Ishikawa (cell line): ENCODE measurements at regions not wholly inside any gene's neighbourhood (a gene's known extent, or its start where the extent isn't known, plus 50 kb on each side); places are given as distances from the start of the nearest gene placed in this dataset.
A peak's percentile ranks its signal among the peaks of the same experiment; 100 is the strongest.

Experiments
- CEBPB ChIP-seq: IDR thresholded peaks from 2 replicates; pipeline ENCODE4 v1.6.1; 2012
- CREB1 ChIP-seq: IDR thresholded peaks from 2 replicates; pipeline ENCODE4 v1.6.1; 2012; ENCODE audit warnings: low read depth
- EGR1 ChIP-seq: IDR thresholded peaks from 2 replicates; pipeline ENCODE4 v1.6.1; 2012
- EP300 ChIP-seq: IDR thresholded peaks from 2 replicates; pipeline ENCODE4 v1.6.1; 2012; ENCODE audit warnings: borderline replicate concordance
- FOXM1 ChIP-seq: IDR thresholded peaks from 2 replicates; pipeline ENCODE4 v1.6.1; 2012; ENCODE audit warnings: low read depth, borderline replicate concordance
- MAX ChIP-seq: IDR thresholded peaks from 2 replicates; pipeline ENCODE4 v1.6.1; 2012
- NFIC ChIP-seq: IDR thresholded peaks from 2 replicates; pipeline ENCODE4 v1.6.1; 2012
- RAD21 ChIP-seq: IDR thresholded peaks from 2 replicates; pipeline ENCODE4 v1.6.1; 2012; ENCODE audit warnings: low read depth
- REST ChIP-seq: IDR thresholded peaks from 2 replicates; pipeline ENCODE4 v1.6.1; 2012; ENCODE audit warnings: low read depth, mild to moderate bottlenecking
- TAF1 ChIP-seq: IDR thresholded peaks from 2 replicates; pipeline ENCODE4 v1.6.1; 2012; ENCODE audit warnings: low read depth, mild to moderate bottlenecking
- TCF12 ChIP-seq: IDR thresholded peaks from 2 replicates; pipeline ENCODE4 v1.6.1; 2012; ENCODE audit warnings: low read depth
- TEAD4 ChIP-seq: IDR thresholded peaks from 2 replicates; pipeline ENCODE4 v1.6.1; 2012
- USF1 ChIP-seq: IDR thresholded peaks from 2 replicates; pipeline ENCODE4 v1.6.1; 2012
- YY1 ChIP-seq: IDR thresholded peaks from 2 replicates; pipeline ENCODE4 v1.6.1; 2012; ENCODE audit warnings: low read depth
- ZBTB7A ChIP-seq: IDR thresholded peaks from 2 replicates; pipeline ENCODE4 v1.6.1; 2012; ENCODE audit warnings: low read depth

GRCh38 chr9:97243606-97244005 is 63.9 kb upstream of the CCDC180 start:
- no peak for TF ChIP-seq TCF12
- no peak for TF ChIP-seq TEAD4
- TF ChIP-seq RAD21, result no peak
- TF ChIP-seq YY1, result no peak
- TF ChIP-seq ZBTB7A, result no peak
- TF ChIP-seq NFIC, result no peak
- TF ChIP-seq CEBPB, result no peak
- TF ChIP-seq TAF1, result no peak
- no peak for TF ChIP-seq EGR1

- TF ChIP-seq ZBTB7A, result peak; percentile 25; the same call in 1 of the 2 replicates
- no peak; the same call in none of the 2 replicates for TF ChIP-seq TCF12
- TF ChIP-seq USF1, result no peak; the same call in 1 of the 2 replicates
- peak; percentile 69; the same call in 1 of the 2 replicates for TF ChIP-seq TAF1
- TF ChIP-seq FOXM1, result no peak
- peak; percentile 97 for TF ChIP-seq MAX
- 0 out of 2 replicates have a peak, but pooled peaks have one; percentile 17 for TF ChIP-seq EP300
- TF ChIP-seq REST, result no peak
- TF ChIP-seq YY1, result peak; percentile 76
- no peak for TF ChIP-seq CEBPB
- TF ChIP-seq CREB1, result no peak
These were observed 69.2 kb upstream of the CCDC180 start for GRCh38 chr9:97237951-97238889.

- no peak for TF ChIP-seq YY1
- no peak for TF ChIP-seq NFIC
- TF ChIP-seq TCF12, result no peak
- TF ChIP-seq EGR1, result no peak
These were observed 70.1 kb upstream of the CCDC180 start for GRCh38 chr9:97237311-97237786.

- 0 out of 2 replicates have a peak, but pooled peaks have one; percentile 44 for TF ChIP-seq TCF12
- TF ChIP-seq MAX, result 0 out of 2 replicates have a peak, but pooled peaks have one; percentile 33
- peak; percentile 40; the same call in 1 of the 2 replicates for TF ChIP-seq TEAD4
- peak; percentile 58; the same call in 1 of the 2 replicates for TF ChIP-seq USF1
These were observed 85.1 kb upstream of the CCDC180 start for GRCh38 chr9:97222393-97222792.

GRCh38 chr9:97221478-97222355 is 85.7 kb upstream of the CCDC180 start:
- peak; percentile 8; the same call in 1 of the 2 replicates for TF ChIP-seq RAD21
- peak; percentile 16; the same call in 1 of the 2 replicates for TF ChIP-seq MAX

- TF ChIP-seq TCF12, result no peak
- no peak for TF ChIP-seq YY1
- no peak for TF ChIP-seq USF1
- TF ChIP-seq NFIC, result no peak
- no peak for TF ChIP-seq EP300
- TF ChIP-seq TEAD4, result no peak
- TF ChIP-seq REST, result no peak
- no peak for TF ChIP-seq CEBPB
- TF ChIP-seq EGR1, result no peak
- TF ChIP-seq MAX, result no peak
- no peak for TF ChIP-seq TAF1
- no peak for TF ChIP-seq ZBTB7A
- TF ChIP-seq CREB1, result no peak
- no peak for TF ChIP-seq FOXM1
- no peak for TF ChIP-seq RAD21
These were observed 86.5 kb upstream of the CCDC180 start for GRCh38 chr9:97220894-97221477.
